ENCODE measurements at regions not wholly inside any gene's neighbourhood (a gene's known extent, or its start where the extent isn't known, plus 50 kb on each side); places are given as distances from the start of the nearest gene placed in this dataset.
A peak's percentile ranks its signal among the peaks of the same experiment; 100 is the strongest.

DNA sequence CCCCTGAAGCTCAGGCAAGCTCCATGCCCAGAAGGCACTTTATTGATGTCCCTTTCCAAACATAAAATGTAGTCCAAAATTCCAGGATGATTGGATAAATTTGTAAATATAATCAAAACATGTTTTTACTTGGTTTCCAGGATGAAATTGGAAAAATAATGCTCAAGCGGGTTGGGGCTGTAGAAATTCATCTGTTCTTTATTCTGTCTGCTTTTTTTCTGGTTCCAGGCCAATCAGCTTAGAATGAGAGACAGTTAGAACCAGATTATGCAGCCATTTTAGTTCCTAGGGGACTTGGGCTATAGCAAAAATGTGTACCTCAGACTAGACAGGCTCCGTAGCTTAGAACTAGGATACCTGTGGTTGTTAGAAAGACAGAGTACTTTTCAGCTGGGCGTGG lies 450.8 kb downstream of the MCTP2 start:
- DNase-seq (ENCODE audit: low spot score): no peak

- DNase-seq (ENCODE audit: low spot score): no peak
Observed at GRCh38 chr15:94683902-94684301, 452.5 kb downstream of the MCTP2 start.

DNA sequence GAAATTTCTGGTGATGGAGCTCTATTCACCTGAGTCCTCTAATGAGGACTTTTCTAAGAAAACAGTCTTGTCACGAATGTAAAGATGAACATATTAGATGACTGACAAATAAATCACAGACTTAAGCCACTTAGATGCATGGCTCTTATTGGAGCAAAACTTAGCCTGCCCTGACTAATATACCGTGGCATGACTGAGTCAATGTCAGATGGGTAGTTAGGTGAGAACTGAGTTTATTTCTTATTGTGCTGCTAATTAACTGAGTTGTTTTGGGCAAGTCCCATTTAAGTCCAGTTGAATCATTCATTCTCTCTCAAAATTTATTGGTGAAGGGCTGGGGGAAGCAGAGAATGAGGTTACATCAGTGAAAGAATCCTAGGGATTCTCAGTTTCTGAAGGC lies 459.8 kb downstream of the MCTP2 start:
- no peak for DNase-seq (ENCODE audit: low spot score)

DNA sequence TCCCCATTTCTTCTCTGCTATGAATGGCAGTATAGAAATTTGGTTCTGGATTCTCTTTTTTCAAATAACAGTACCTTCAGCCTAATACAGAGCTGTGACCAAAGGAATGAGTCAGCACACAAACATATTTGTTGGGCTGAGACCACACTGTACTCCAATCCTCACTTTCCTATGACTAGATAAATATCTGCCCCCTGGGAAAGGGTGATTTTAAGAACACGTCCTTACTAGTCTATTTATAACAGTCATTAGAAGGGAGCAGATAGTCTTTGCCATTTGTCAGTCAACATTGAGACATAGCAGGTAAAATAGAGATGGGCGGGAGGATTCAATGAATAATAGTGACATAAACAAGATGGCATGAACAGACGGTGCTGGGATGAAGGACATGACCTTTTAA lies 461.3 kb downstream of the MCTP2 start:
- no peak for DNase-seq (ENCODE audit: low spot score)

GRCh38 chr15:94700211-94700610 lies 468.9 kb downstream of the MCTP2 start:
- DNase-seq (ENCODE audit: low spot score): no peak

GRCh38 chr15:94701281-94701985 lies 470.1 kb downstream of the MCTP2 start:
- peak; percentile 4 for DNase-seq (ENCODE audit: low spot score)

DNA sequence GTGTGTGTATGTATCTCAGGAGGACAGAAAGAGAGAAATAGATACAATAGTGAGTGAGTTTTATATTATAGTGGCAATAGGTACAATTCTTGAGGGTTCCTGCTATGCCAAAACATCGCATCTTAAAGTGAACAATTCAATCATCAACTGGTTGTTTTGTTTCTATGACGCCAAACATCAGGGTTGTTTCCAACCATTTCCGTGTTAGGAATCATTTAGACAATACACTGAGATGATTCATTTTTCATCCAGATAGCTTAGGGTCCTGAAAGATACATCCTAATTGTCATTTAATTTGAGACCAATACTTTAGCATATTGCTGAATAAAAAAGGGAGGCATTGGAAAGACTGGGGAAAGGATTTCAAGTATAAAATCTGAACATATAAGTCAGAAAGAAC lies 472.2 kb downstream of the MCTP2 start:
- DNase-seq (ENCODE audit: low spot score): no peak

DNA sequence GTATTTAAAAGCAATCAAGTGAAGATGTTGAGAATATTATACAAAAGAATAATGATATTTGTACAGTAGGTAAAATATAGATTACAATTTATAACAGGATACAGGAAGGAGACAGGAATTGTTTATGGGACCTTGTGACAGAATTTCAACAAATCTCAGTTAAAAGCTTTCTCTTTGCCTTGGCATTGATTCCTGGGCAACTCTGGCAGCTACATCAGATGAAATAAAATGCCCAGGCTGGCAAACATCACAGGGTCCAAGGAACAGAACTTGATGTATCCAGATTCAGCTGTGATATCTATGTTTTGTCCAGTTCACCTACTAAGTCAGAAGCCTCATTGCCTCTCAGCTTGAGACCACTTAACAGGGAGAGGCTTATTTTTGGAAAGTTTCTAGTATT lies 473.1 kb downstream of the MCTP2 start:
- DNase-seq (ENCODE audit: low spot score): no peak

DNA sequence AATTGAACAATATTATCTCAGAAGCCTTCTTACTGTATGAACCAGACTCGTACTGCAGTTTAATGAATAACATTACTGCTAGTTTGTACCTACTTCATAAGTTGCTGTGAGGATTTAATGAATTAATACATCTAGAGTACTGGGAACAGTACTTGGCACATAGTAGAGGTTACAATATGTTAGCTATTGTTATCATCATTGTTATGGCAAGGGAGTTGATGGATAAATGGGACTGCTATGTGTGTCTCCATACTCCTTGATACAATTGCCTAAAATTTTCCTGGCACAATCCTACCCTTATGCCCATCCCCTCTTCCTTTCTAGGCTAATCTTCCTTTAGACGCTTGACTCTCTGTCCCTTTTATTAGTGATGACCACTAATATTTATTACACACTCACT lies 473.6 kb downstream of the MCTP2 start:
- DNase-seq (ENCODE audit: low spot score): no peak

DNA sequence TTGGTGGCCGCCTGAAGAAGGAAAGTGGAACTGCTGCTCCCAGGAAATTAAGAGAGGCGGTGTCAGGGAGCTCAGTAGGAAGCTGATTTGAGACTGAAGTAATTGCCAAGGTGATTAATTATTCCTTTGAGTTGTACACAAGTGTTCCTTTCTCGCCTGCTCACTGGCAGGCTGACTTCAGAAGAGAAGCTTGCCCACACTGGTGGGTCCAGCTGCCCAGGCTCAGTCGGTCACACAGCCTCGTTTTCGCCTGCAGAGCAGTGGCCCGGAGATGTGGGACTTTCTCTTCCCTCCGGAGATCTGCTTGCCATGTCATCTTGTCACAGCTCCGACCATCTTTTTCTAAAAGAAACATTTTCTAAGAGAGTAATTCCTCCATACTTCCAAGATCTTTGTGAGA lies 478.0 kb downstream of the MCTP2 start:
- no peak for DNase-seq (ENCODE audit: low spot score)

DNA sequence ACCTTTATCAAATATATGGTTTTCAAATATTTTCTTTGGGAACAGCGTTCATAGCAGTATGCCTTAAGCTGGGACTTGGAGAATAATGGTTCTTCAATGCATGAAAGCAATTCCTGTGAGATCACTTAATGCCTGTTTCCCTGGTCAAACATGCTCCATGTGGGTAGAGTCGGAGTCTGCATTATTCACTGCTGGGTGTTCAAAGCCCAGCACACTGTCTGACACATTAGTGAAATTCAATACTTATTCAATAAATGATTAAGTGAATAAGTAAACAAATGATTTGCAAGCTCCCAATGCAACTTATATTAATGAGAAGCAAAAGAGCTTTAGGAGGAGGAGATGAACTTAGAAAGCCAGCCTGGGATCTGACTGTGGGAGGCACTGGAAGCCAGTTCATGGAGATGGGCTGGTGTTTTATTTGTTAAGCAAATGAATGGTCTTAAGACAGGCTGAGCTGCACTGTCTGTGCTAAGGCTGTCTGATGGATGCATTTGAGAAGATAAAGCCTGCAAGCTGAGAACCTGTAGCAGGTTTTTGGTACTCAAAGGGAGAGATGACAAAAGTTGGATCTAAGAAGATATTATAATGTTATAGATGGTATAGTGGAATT lies 490.8 kb downstream of the MCTP2 start:
- DNase-seq (ENCODE audit: low spot score): no peak

DNA sequence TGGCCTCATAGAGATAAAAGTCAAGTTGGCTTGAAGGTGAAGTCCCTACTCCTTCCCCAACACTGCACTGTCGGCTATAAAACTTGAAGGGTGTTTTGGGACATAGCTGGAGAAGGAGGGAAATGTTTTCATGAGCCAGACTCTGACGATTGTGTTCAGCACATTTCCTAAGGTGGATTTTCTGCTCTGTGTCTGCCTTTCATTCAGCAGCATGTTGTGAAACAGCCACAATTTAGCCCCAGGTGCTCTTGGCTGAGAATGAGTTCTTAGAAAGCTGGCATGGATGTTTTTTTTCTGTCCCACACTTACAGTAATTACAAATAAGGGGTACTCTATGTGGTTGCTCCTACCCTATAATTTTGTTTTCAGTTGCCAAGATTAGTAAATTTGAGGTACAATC lies 492.4 kb downstream of the MCTP2 start:
- no peak for DNase-seq (ENCODE audit: low spot score)

GRCh38 chr15:94731286-94731685 lies 499.9 kb downstream of the MCTP2 start:
- DNase-seq (ENCODE audit: low spot score): no peak

DNA sequence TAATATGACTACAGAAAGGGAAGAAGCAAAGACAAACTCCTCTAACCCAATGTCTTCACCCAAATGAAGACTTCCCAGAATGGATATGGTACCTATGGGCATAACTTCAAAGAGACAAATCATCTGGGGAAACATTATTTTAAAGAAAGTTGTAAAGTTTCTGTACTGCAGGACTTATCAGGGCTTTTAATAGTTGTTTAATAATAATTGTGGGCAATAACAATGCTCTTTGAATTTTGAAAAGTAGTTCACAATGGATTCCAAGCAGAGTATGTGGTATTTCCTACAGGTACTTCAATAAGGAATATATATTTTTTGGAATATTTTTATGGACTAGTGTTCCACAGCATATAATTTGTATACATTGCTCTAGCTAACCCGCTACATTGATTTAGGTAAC lies 503.1 kb downstream of the MCTP2 start:
- no peak for DNase-seq (ENCODE audit: low spot score)

GRCh38 chr15:94736236-94736635 lies 504.9 kb downstream of the MCTP2 start:
- no peak for DNase-seq (ENCODE audit: low spot score)

GRCh38 chr15:94739639-94740038 lies 508.3 kb downstream of the MCTP2 start:
- no peak for DNase-seq (ENCODE audit: low spot score)

- no peak for DNase-seq (ENCODE audit: low spot score)
Observed at GRCh38 chr15:94740469-94740868, 509.1 kb downstream of the MCTP2 start.

DNA sequence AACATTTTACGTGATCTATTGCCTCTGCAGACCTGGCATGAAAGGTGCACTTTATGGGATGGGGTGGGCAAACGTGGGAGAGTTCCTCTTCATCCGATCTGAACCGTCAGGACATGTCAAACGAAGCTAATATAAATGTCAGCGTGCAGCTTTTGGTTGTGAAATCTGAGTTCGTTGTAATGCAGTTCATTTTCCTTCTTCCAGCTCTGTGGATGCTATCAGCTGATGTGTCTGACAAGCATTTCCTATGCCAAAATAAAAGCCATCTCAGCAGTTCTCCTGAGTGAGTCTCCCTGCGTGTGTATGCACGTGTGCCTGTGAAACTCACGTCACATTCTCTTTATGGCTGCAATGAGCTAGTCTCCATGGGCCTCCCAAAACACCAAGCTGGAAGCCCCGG lies 512.3 kb downstream of the MCTP2 start:
- no peak for DNase-seq (ENCODE audit: low spot score)

GRCh38 chr15:94744080-94744793 lies 512.9 kb downstream of the MCTP2 start:
- DNase-seq (ENCODE audit: low spot score): no peak

DNA sequence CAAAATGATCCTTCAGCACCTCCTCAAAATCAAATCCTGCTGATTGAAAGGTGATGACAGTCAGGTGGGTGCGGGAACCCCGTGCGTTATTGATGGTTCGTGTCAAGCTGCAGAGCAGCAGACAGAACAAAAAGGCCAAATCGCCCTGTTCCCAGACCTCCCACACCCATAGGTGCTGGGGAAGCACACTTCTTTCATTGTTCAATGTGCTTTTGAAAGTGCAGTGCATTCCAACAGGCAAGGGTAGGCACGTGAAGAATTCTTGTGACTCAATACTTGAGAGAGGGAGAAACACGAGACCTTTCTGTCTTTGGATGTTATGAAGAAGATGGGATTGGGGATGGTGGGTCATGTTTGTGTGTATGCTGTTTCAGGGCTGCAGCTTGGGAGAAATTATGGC lies 514.0 kb downstream of the MCTP2 start:
- DNase-seq (ENCODE audit: low spot score): no peak

DNA sequence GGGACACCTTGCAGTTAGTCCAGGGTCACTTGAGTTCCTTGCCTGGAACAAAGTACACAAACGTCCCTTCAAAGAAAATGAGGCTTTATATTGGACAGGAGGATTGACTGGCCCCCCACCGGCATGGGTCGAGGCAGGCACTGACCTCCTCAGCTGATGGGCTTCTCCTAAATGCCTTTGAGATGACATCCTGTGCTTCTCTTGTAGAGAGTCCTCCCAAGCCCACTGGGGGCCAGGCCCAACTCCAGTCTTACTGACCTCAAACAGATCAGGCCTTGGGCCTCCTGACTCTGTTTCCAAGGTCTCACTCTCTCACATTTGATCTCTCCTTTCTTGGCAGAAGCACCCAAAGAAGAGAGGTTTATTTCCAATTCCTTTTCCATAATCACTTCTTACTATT lies 516.1 kb downstream of the MCTP2 start:
- DNase-seq (ENCODE audit: low spot score): no peak

- DNase-seq (ENCODE audit: low spot score): no peak
Observed at GRCh38 chr15:94749811-94750617, 518.7 kb downstream of the MCTP2 start.
